ENCODE measurements at regions not wholly inside any gene's neighbourhood (a gene's known extent, or its start where the extent isn't known, plus 50 kb on each side); places are given as distances from the start of the nearest gene placed in this dataset.

- TF ChIP-seq, protein P1, sequence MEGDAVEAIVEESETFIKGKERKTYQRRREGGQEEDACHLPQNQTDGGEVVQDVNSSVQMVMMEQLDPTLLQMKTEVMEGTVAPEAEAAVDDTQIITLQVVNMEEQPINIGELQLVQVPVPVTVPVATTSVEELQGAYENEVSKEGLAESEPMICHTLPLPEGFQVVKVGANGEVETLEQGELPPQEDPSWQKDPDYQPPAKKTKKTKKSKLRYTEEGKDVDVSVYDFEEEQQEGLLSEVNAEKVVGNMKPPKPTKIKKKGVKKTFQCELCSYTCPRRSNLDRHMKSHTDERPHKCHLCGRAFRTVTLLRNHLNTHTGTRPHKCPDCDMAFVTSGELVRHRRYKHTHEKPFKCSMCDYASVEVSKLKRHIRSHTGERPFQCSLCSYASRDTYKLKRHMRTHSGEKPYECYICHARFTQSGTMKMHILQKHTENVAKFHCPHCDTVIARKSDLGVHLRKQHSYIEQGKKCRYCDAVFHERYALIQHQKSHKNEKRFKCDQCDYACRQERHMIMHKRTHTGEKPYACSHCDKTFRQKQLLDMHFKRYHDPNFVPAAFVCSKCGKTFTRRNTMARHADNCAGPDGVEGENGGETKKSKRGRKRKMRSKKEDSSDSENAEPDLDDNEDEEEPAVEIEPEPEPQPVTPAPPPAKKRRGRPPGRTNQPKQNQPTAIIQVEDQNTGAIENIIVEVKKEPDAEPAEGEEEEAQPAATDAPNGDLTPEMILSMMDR (IDR thresholded peaks at IDR 0.05; ENCODE audit: borderline replicate concordance, extremely low read depth, low read length, poor library complexity, severe bottlenecking): no peak
- TF ChIP-seq EZH2 (IDR thresholded peaks at IDR 0.05; ENCODE audit: borderline replicate concordance, low read depth, low read length, severe bottlenecking): no peak
Observed at GRCh38 chr9:106784076-106784475, 78.9 kb upstream of the ZNF462 start.

Measured in DND-41 (cell line).